Psoas muscle (tissue), 7 donors: ENCODE measurements at regions not wholly inside any gene's neighbourhood (a gene's known extent, or its start where the extent isn't known, plus 50 kb on each side); places are given as distances from the start of the nearest gene placed in this dataset.

ENCODE experiments used
- ATAC-seq, 4 donors: fragments of 200-7000 bp; cut with Tn5 transposase; one replicate each; pipeline ENCODE4 v1.9.1; 2020; ENCODE audit warnings: moderate library complexity in 3 of 4, mild to moderate bottlenecking in 2 of 4
- DNase-seq, 2 donors: peaks; one replicate each; pipeline ENCODE4 v3.0.0-alpha.2; 2020
- H3K27ac ChIP-seq: fragments of 200-600 bp; one replicate; pipeline ENCODE4 v1.8.0; 2022
- H3K27me3 ChIP-seq, 3 donors: fragments of 200-600 bp in 1 of 3; one replicate each; pipeline versions ENCODE4 v1.6.1 to v1.8.0; 2013 to 2022; ENCODE audit warnings: low read length in 2 of 3, mild to moderate bottlenecking in 2 of 3, moderate library complexity in 1 of 3; ENCODE audit not compliant: insufficient read depth in 3 of 3
- H3K36me3 ChIP-seq, 2 donors: fragments of 200-600 bp in 1 of 2; one replicate each; pipeline versions ENCODE4 v1.6.1 to v1.8.0; 2013 to 2022; ENCODE audit warnings: low read depth in 1 of 2, mild to moderate bottlenecking in 1 of 2, moderate library complexity in 1 of 2; ENCODE audit not compliant: insufficient read depth in 1 of 2
- H3K4me1 ChIP-seq: fragments of 200-600 bp; one replicate; pipeline ENCODE4 v1.8.0; 2022
- H3K4me3 ChIP-seq: fragments of 200-600 bp; one replicate; pipeline ENCODE4 v1.8.0; 2022; ENCODE audit warnings: mild to moderate bottlenecking
- H3K9me3 ChIP-seq: fragments of 200-600 bp; one replicate; pipeline ENCODE4 v1.8.0; 2022
- WGBS, 3 donors: extraction: QIAGEN DNeasy Blood & Tissue Kit; methylation state at CpG; one replicate each; pipeline versions ENCODE4 v1.1.6 to v1.1.7; 2013; 5-methylcytosine and 5-hydroxymethylcytosine counted together
- intact Hi-C, 2 donors: fragments of 100-400 bp; cut with DNase I; formaldehyde crosslinking; loops; one replicate each; pipeline versions ENCODE4 v1.11.0 to v1.14.2; 2022
- TF ChIP-seq, protein P1 (sequence below): fragments of 200-600 bp; IDR thresholded peaks from one replicate; pipeline ENCODE4 v1.8.0; 2022; ENCODE audit warnings: antibody characterized with exemption
- donor health status: healthy with polysubstance abuse.
- donor health status: DM: no; HTN: no; CAD: no; lungs with moderate emphysema.
- donor health status: Bipolar disorder and iron deficiency.
- donor health status: healthy.
- donor health status: DM: yes; HTN: yes; CAD: no.
- donor health status: DM: no; HTN: no; CAD: no.
- donor health status: DM: yes; HTN: yes; CAD: no.

DNA sequence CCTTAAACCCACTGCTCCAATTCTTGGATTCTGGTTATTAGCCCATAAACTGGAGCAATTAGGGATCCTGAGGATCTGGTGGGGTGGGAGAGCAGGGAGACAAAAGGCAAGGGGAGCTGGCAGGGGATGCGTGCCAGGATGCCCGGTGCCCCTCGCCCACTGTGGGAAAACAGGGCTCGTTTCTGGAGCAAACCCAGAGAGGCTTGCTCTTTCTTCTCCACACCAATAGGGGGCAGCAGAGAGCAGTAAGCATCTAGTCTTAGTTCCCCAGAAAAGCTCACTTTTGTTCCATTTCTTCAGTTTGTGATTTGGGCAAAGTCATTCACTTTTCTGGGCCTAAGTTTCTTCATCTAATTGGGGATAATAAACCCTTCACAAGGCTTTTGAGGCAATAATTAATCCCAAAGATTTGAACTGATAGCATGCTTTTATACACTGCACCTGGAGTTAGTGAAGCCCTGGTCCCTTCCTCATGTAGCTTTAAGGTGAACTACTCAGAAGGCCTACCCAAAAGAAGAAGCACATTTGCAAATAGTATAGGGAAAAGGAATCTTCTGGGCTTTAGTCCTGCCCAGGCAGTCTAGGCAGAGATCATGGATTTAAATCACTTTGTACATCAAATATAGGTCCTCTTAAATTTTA lies 160.6 kb upstream of the USP24 start:
- ATAC-seq (peak; percentile 59 to 72 (median 68)), DNase-seq (no peak)
- Histone ChIP-seq H3K9me3 (no peaks in the 10 kb centered on the region), H3K27me3 (no peaks in the 10 kb centered on the region), H3K4me1 (no peaks in the 10 kb centered on the region), H3K27ac (no peak overlapping the region), H3K4me3 (no peak overlapping the region), H3K36me3 (no peaks in the 10 kb centered on the region)
- WGBS, 3 donors = 15 to 29% (median 27%) methylated on average over 4 of the region's 4 CpGs
- intact Hi-C loops = loop anchor here (2.0 kb wide), 2 partner anchors 1207 to 1209 kb away; no protein-coding TSS in a partner anchor
- TF ChIP-seq, protein P1, sequence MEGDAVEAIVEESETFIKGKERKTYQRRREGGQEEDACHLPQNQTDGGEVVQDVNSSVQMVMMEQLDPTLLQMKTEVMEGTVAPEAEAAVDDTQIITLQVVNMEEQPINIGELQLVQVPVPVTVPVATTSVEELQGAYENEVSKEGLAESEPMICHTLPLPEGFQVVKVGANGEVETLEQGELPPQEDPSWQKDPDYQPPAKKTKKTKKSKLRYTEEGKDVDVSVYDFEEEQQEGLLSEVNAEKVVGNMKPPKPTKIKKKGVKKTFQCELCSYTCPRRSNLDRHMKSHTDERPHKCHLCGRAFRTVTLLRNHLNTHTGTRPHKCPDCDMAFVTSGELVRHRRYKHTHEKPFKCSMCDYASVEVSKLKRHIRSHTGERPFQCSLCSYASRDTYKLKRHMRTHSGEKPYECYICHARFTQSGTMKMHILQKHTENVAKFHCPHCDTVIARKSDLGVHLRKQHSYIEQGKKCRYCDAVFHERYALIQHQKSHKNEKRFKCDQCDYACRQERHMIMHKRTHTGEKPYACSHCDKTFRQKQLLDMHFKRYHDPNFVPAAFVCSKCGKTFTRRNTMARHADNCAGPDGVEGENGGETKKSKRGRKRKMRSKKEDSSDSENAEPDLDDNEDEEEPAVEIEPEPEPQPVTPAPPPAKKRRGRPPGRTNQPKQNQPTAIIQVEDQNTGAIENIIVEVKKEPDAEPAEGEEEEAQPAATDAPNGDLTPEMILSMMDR = peak; percentile 92

DNA sequence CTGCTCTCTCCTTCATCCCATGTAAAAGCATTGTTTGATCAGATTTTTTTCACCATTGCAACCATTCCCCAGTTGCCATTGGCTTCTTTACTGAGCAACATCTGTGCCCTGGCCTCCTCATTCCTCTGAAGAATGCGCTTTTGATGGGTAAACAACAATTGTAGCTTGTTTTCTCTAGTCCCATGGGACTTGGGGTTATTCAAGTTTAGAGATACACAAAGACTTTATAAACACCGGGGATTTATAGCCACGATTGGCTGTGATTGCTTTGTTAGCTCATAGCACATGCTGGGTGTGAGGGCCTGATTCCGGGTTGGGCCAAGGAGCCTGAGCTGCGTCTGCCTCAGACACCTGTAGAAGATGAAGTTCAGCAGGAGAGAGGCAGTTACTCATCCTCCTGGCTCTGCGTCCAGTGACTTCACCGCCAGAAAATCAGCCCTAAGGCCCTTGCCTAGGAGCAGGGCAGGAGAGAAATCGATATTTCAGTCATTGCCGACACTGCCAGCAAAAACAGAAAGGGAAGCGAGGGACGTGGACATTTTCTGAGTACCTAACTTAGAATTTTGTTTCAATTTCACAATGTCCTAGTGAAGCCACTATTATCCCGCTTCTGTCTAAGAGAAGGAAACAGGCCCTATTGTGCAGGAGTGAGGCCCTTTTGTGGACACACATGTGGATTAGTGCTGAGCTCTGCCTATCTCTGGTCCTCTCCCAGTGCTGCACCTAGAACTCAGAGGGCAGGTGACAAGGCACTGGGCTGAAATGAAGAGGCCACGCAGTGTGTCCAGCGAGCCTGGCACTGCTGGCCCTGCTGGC lies 159.8 kb upstream of the USP24 start:
- Histone ChIP-seq H3K9me3 (no peaks in the 10 kb centered on the region), H3K27me3 (no peaks in the 10 kb centered on the region), H3K4me3 (no peak overlapping the region), H3K36me3 (no peaks in the 10 kb centered on the region), H3K4me1 (no peaks in the 10 kb centered on the region), H3K27ac (no peak overlapping the region)
- TF ChIP-seq, protein P1 = no peak
- intact Hi-C loops = loop anchor here in 1 of 2 donors (2.0 kb wide), 1 partner anchor 1210 kb away; no protein-coding TSS in a partner anchor
- DNase-seq (peak; percentile 36 to 75), ATAC-seq (peak in 2 of 4 donors; percentile 34 to 68)
- 56 to 72% (median 58%) methylated on average over 14 of the region's 14 CpGs for WGBS, 3 donors

DNA sequence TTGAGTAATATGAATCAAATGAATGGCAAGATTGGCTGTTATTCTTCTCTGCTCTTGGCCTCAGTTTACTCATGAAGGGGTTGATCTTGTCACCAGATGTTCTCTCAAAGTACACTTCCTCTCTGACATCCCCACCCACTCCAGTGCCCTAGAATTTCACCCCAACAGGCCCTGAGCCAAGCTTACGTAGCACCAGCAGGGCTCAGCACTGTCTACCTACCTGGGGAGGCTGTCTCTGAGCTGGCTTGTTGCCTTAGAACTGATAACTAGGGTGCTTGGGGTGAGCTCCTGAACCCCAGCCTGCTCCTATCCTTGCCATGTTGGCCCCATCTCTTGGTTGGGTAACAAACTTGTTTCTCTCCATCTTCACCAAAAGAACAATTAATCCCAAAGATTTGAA lies 159.1 kb upstream of the USP24 start:
- 84 to 95% (median 90%) methylated on average over 1 of the region's 1 CpG for whole genome bisulfite sequencing, 3 donors
- no peak for ATAC-seq

DNA sequence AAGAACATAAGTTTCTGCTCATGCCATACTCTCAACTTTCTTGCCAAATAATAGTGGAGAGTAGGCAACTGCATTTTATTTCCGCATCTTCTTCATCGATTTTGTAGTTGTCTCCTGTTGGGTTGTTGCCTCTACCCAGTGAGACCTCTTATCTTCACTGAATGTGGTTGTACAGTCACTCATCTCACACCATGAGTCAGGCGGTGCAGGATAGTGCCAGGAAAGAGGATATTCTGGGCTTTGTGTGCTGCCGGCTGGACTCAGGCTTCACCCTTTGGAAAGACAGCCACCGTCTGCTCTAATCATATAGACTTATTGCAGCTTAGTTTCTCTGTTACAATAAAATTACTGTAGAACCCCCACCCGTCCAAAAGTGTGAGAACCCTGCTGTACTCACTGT lies 154.3 kb upstream of the USP24 start:
- ATAC-seq = peak in 3 of 4 donors; percentile 48 to 82 (median 61)

More for the DNA sequence above, 159.1 kb upstream of the USP24 start:
- H3K27ac ChIP-seq = no peak overlapping the region
- no peaks in the 10 kb centered on the region for H3K36me3 ChIP-seq
- H3K9me3 ChIP-seq = no peaks in the 10 kb centered on the region
- intact Hi-C loops = loop anchor here in 1 of 2 donors (2.0 kb wide), 1 partner anchor 1211 kb away; no protein-coding TSS in a partner anchor
- no peaks in the 10 kb centered on the region for H3K4me1 ChIP-seq
- peaks cover 0 to 4% (median 0%) of the 10 kb centered on the region in 3 donors for H3K27me3 ChIP-seq
- TF ChIP-seq, protein P1 = no peak
- no peak for DNase-seq
- no peak overlapping the region for H3K4me3 ChIP-seq

More for the DNA sequence above, 154.3 kb upstream of the USP24 start:
- no peaks in the 10 kb centered on the region for H3K4me1 ChIP-seq
- no peak overlapping the region for H3K27ac ChIP-seq
- H3K4me3 ChIP-seq = no peak overlapping the region
- H3K27me3 ChIP-seq = peaks cover 0 to 4% (median 0%) of the 10 kb centered on the region in 3 donors
- WGBS, 3 donors = 65 to 74% (median 69%) methylated on average over 6 of the region's 6 CpGs
- no peaks in the 10 kb centered on the region for H3K36me3 ChIP-seq
- DNase-seq = no peak
- intact Hi-C loops = no loop called here
- peaks cover 2% of the 10 kb centered on the region for H3K9me3 ChIP-seq
- TF ChIP-seq, protein P1 = no peak
